GM04504 (cell line): ENCODE measurements at regions not wholly inside any gene's neighbourhood (a gene's known extent, or its start where the extent isn't known, plus 50 kb on each side); places are given as distances from the start of the nearest gene placed in this dataset.
"Not testable (repeated sequence)": the region's sequence is repeated elsewhere in the genome, so short reads cannot be mapped to it uniquely, and the experiment has no call there.

Experiments used
- DNase-seq: peaks from one replicate; pipeline ENCODE4 v3.0.0-alpha.2; 2012; ENCODE audit warnings: low read depth

DNA sequence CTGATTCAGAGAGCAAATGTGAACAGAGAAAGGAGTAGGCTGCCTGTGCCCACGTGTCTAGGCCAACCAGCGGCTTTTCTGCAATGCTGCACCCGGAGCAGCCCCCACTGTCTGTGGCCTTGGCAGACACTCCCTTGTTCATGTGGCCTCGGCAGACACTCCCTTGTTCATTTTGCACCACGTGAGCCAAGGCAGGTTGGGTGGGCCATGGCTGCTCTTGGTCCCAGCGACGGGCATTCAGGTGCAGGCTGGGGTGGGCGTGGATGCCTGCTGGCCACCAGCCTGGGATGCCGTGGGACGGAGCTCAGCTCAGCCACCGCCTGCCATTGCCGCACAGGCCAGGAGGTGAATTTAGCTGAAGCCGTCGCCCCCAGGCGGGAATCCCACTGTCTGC is 159.8 kb downstream of the LAT start:
- not testable (repeated sequence) for DNase-seq

DNA sequence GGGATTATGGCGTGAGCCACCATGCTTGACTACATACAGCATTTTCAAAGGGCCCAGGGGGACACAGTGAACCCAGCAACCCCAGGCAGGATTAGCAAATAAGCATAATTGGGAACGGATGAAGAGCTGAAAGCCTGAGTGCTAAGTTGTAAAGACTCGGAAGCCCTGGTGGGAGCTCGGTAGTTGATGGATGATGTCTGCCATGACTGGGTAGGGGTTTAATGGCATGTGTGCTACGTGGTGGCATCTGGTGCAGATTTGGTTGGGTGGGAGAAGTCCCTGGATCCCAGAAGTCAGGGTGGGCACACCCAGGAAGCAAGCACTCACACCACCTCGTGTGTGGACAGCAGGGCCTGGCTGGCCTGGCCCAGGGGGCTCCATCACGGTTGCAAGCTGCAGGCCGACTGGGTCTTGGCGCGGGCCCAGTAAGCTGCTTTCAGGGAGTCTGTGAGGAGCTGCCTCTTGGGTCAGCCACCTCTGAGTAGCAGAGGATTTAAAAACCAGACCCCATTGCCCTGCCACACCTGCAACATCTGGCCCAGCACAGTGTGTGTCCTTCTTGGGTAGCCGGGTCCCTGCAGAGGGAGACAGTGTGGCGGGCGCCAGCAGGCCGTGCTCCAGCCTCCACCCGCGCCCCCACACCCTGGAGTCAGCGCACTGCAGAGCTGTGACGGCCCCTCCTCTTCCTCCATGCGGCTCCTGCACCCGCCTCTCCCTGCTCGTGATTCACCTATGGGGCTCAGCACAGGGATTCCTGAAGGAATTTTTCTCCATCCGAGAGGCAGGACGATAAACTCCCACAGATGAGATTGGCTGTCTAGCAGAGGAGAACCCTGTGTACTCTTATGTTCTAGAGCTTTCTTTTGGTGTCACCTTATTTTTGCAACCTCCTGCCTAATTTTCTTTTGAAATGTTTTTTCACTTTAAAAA is 159.2 kb downstream of the LAT start:
- DNase-seq = not testable (repeated sequence)

DNA sequence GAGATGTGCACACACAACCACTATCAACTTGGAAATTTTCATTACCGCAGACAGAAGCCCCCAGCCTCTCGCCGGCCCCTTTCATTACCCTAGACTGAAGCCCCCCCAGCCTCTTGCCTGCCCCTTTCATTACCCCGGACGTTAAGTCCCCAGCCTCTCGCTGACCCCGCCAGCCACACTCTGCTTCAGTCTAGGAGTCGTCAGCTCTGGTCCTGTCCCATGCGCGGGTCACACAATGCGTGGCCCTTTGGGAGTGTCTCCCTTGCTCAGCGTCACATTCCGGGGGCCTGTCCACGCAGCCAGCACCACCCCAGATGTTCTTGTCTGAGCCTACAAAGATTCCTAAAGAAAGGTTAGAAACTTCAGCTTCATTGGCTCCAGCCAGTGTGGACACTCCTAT is 157.7 kb downstream of the LAT start:
- not testable (repeated sequence) for DNase-seq

DNA sequence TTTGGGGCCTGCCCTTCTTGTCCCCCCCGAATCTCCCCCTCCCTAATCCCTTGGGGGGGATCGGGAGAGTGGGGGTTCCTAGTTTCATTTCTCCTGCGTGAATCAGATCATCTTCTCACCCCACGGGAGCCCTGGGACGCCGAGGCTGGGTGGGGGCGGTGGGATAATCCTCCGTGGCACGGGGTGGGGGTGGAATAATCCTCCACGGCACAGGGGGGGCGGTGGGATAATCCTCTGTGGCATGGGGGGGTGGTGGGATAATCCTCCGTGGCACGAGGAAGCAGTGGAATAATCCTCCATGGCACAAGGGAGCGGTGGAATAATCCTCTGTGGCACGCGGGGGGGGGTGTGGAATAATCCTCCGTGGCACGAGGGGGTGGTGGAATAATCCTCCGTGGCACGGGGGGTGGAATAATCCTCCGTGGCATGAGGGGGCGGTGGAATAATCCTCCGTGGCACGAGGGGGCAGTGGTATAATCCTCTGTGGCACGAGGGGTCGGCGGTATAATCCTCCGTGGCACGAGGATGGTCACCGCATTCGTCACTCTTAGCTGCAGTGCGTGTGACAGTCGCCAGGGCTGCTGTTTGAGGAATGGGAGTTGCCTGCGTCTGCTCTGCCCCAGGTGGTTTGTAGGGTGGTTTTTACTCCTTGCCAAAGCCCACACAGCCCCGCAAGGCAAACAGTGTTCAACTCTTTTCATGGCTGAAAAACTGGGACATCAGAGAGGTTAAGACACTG is 156.9 kb downstream of the LAT start:
- DNase-seq = no peak

GRCh38 chr16:29141121-29141520 is 156.3 kb downstream of the LAT start:
- DNase-seq = not testable (repeated sequence)

DNA sequence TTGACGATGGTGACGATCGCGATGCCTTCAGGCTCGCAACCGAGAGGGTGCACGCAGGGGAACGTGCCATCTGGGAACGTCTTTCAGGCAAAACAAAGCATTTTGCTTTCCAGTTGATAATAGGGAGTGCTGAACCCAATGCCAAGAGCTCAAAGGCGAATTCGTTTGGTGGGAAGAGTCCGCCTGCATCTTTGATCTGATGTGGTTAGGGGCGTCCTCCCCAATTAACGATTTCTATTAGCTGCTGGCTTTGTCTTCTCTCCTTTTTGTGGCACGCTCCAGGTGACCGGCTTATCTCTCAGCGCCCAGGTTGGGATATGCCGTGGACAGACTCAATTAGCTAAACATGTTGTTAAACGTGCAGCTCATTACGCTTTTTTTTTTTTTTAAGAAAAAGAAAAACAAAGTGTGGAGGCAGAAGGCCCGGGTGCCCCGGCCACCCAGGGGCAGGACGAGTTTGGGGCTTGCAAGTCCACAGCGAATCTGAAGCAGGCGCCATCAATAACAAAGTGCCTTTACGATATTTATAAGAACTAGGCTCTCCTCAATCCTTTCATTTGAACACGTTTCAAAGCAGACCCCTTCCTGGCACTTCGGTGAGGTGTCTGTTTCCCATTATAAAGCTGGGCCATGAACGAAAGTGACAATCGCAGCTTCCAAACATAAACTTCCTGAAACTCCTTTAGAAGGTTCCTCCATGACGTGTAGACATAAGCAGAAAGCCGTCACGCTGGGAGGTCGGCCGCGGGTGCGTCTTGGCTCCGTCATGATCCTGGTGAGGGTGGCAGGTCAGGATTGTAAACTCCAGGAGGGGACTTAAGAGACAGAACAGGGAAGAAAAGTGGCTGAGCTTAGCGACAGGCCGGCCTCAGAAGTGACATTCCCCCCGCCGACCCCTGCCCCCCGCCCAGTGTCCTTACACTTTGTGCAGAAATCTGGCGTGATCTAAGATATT is 155.3 kb downstream of the LAT start:
- DNase-seq = not testable (repeated sequence)

- DNase-seq = no peak
Observed at GRCh38 chr16:29139261-29139802, 154.5 kb downstream of the LAT start.

DNA sequence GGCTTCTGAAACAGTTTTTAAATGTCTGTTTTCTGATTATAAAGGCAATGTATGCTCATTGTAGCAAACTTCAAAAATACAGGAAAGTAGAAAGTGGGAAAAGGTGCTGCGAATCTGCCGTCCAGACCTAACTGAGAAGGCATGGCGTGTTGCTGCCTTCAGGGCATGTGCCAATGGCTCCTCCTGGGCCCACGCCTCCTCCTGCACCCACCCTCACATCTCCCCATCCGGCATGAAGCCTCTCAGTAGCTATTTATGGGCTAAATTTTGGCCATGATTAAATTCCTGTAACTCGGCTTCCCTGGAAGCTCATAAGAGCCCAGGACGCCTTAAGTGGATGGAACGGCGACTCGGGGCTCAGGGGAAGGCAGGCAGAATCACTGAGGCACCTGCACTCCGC is 153.8 kb downstream of the LAT start:
- DNase-seq = not testable (repeated sequence)

- DNase-seq = not testable (repeated sequence)
Observed at GRCh38 chr16:29137894-29138662, 153.2 kb downstream of the LAT start.

GRCh38 chr16:29137461-29137860 is 152.6 kb downstream of the LAT start:
- DNase-seq = not testable (repeated sequence)

GRCh38 chr16:29136916-29137315 is 152.1 kb downstream of the LAT start:
- not testable (repeated sequence) for DNase-seq

GRCh38 chr16:29136046-29136696 is 151.3 kb downstream of the LAT start:
- not testable (repeated sequence) for DNase-seq

GRCh38 chr16:29135098-29135497 is 150.2 kb downstream of the LAT start:
- DNase-seq = not testable (repeated sequence)

GRCh38 chr16:29133681-29134430 is 149.0 kb downstream of the LAT start:
- not testable (repeated sequence) for DNase-seq

DNA sequence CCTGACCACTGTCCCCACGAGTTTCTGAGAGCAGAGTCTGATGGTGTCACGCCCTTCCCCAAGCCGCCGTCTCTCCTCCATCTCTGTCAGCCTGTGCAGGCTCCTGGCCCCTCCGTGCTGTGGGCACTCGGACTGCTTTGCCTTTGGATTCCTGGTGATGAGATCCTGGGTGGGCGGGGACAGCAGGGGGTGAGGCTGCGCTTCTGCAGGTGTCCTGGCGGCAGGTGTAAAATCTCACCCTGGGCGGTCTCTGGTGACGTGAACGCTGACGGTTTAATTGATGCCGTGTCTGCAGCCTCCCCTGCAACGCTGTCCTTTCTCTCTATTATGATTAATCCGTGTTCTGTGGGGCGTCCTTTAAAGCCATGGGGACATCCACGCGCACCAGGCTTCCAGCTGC is 148.0 kb downstream of the LAT start:
- DNase-seq = not testable (repeated sequence)

DNA sequence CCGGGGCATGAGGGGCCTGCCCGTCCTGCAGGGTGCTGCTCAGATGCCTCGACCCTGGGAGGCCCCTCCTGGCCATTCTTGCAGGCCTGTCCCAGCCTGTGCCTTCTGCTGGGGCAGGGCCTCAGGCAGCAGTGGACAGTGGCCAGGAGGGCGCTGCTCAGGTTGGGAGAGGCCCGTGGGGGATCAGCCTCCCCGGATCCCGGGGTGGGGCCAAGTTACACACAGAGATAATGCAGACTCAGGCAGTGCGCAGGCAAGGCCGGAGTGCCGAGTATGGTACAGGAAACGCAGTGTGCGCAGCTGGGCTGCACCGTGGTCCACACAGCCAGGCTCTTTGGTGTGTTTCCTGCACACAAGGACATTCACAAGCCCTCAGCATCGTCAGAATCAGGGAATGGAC is 147.6 kb downstream of the LAT start:
- not testable (repeated sequence) for DNase-seq

DNA sequence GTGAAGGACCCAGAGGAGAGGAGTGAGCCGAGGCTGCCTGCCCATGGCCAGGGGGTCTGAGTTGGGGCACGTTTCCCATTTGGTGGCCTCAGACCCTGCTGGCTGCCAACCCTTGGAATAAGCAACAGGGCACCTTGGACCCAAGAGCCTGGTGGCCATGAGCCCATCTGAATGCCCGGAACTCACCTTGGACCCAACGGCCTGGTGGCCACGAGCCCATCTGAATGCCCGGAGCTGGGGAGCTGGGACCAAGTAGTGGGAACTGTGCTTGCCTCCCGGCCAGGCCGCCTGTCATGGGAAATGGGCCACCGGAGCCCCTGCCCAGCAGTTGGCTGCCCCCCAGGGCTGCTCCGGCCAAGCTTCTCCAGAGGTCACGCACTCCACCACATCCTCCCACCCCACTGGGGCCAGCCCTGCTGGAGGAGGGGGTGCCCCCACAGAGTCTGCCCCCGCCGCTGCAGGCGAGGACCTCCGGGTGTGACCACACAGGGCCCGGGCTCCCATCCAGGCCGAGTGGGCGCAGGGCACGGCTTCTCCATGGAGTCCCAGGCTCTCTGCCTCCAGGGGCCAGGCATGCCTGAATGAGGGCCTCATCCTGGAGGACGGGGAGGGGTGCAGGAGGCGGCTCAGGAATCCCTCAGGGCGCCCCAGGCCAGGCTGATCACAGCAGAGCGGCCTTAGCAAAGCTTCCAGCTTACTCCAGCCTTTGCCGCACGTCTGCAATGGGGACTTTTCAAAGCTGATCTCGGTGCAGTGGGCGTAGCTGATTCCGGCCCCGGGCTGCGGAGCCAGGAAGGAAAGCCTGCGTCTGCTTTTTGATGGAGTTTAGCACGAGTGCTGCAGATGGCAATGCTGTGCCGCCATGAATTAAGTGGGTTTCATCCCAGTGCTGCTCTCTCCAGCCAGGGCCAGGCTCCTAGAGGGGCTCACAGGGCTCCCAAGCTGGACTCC is 146.3 kb downstream of the LAT start:
- DNase-seq = not testable (repeated sequence)

DNA sequence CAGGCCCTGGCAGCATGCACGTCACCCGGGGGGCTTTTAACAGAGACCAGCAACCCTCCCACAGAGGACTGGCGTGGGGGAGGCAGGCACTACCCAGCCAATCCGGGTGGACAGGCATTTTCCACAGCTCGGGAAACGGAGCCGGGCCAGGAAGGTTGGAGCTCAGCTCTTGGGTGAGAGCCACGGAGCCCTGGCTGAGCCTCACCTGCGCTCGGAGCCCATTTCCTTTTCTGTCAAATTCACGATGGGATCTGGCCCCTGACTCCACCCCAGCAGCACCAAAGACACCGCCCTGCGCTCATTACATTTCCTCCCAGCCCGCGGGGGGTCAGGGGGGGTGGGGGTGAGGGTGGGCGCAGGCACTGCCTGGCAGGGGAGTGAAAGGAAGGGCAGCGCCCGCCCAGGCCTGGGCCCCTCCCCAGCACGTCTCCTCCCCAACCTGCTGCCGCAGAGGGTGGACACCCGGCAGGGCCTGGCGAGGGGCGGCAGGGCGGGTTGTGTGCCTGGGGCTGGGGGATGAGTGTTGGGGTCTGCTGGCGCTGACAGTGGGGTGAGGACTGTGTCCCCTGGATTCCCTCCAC is 145.4 kb downstream of the LAT start:
- DNase-seq = not testable (repeated sequence)
